GM13976 (cell line): ENCODE measurements at regions not wholly inside any gene's neighbourhood (a gene's known extent, or its start where the extent isn't known, plus 50 kb on each side); places are given as distances from the start of the nearest gene placed in this dataset.

Experiments
- DNase-seq: peaks from one replicate; pipeline ENCODE4 v3.0.0; 2012; ENCODE audit warnings: low spot score
- in situ Hi-C: fragments of 300-500 bp; cut with MboI; formaldehyde crosslinking; loops from one replicate; pipeline ENCODE4 v1.12.0; 2022; ENCODE audit warnings: low sequenced_read_pairs, mixed read lengths, inconsistent platforms; ENCODE audit not compliant: unreplicated experiment
- TF ChIP-seq, protein P1 (sequence below): IDR thresholded peaks from 2 replicates; pipeline ENCODE4 v1.5.1; 2012; ENCODE audit warnings: borderline replicate concordance, mild to moderate bottlenecking; ENCODE audit not compliant: insufficient read depth; ENCODE audit errors: extremely low read depth, missing control alignments, control extremely low read depth

DNA sequence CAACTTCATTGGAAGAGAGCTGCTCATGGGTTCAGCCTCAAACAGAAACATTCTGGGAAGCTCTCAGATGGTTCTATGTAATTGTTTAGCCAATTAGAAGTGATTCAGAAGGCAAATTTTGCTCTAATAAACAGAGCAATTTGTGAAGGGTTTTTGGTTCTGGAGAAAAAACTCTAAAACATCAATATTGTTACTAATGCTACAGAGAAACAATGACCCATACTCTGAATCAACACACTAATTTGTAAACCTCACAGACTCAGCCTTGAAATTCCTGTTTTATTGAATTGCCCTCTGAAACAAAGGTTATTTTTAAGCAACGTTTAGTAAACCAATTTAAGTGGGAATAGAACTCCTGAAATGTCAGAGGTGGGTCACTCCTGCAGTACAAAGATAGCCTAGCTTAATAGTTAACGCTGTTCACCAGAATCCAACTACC is 171.6 kb upstream of the SVIL start:
- in situ Hi-C loops: no loop called here
- DNase-seq: no peak
- TF ChIP-seq, protein P1, sequence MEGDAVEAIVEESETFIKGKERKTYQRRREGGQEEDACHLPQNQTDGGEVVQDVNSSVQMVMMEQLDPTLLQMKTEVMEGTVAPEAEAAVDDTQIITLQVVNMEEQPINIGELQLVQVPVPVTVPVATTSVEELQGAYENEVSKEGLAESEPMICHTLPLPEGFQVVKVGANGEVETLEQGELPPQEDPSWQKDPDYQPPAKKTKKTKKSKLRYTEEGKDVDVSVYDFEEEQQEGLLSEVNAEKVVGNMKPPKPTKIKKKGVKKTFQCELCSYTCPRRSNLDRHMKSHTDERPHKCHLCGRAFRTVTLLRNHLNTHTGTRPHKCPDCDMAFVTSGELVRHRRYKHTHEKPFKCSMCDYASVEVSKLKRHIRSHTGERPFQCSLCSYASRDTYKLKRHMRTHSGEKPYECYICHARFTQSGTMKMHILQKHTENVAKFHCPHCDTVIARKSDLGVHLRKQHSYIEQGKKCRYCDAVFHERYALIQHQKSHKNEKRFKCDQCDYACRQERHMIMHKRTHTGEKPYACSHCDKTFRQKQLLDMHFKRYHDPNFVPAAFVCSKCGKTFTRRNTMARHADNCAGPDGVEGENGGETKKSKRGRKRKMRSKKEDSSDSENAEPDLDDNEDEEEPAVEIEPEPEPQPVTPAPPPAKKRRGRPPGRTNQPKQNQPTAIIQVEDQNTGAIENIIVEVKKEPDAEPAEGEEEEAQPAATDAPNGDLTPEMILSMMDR: no peak

DNA sequence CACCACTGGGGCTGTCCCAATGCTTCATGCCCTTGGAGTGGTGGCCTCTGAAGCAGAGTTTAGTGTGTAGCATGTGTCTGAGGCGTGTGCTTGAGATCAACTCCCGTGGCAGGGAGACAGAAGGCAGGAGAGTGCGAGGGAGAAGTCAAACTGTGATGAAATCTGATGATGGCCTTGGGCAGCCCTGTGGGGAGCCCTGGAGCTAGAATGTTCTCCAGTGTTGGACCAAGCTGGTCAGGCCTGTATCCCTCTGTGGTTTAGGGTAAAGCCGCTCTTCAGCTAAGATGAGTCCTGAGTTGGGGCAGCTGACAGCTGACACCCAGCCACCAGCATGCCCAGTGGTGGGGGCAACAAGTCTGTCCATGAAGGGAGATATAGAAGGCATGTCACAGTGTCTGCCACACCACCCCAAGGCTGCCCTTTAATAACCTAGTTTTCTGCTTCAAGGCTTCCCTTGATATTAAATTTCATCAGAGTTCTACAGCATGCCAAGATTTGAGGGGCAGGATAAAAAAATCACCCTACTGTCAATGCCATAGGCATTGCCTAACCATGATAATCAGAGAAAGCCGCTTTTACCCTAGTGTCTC is 170.5 kb upstream of the SVIL start:
- in situ Hi-C loops: no loop called here
- TF ChIP-seq, protein P1: no peak
- no peak for DNase-seq

DNA sequence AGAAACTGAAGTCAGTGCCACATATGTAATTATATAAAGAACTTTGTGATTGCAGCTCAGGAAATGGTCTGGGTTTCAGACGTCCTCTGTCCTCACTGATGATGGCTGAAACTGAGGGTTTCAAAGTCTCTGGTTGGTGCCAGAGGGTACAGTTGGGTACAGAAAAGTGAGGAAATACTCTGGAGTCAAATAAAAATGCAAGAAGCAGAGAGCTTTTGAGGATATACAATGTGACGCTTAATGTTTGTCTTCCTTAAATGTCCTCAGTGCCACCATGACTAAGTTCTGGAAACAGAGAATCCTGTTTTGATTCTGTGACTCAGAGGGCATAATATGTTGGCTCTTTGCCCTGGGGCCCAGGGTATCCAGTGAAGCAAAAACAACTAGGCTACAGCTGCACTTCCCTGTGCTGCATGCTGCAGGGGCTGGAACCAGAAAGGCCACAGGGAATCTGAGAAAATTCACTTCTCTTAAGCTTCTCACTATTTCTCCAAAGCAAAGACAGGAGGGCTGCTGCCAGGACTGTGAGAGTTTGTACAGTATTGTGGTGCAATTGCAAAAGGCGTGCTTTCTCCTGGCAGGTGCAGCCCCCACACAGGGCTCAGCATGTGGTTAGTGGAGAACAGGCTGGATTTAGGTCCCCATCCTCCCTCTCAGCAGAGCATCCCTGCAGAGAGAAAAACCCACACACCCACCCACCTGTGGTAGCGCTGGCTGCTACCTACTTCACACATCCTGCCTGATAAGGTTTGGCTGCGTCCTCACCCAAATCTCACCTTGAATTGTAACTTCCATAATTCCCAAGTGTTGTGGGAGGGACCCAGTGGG is 169.5 kb upstream of the SVIL start:
- in situ Hi-C loops: no loop called here
- TF ChIP-seq, protein P1: no peak
- DNase-seq: no peak

DNA sequence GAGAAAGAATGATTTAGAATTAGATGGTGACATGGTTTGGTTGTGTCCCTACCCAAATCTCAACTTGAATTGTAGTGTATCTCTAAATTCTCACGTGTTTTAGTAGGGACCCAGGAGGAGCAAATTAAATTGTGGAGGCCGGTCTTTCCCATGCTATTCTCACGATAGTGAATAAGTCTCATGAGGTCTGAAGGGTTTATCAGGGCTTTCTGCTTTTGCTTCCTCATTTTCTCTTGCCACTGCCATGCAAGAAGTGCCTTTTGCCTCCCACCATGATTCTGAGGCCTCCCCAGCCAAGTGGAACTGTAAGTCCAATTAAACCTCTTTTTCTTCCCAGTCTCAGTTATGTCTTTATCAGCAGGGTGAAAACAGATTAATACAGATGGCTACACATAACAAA is 167.4 kb upstream of the SVIL start:
- DNase-seq: no peak
- in situ Hi-C loops: no loop called here
- TF ChIP-seq, protein P1: no peak

DNA sequence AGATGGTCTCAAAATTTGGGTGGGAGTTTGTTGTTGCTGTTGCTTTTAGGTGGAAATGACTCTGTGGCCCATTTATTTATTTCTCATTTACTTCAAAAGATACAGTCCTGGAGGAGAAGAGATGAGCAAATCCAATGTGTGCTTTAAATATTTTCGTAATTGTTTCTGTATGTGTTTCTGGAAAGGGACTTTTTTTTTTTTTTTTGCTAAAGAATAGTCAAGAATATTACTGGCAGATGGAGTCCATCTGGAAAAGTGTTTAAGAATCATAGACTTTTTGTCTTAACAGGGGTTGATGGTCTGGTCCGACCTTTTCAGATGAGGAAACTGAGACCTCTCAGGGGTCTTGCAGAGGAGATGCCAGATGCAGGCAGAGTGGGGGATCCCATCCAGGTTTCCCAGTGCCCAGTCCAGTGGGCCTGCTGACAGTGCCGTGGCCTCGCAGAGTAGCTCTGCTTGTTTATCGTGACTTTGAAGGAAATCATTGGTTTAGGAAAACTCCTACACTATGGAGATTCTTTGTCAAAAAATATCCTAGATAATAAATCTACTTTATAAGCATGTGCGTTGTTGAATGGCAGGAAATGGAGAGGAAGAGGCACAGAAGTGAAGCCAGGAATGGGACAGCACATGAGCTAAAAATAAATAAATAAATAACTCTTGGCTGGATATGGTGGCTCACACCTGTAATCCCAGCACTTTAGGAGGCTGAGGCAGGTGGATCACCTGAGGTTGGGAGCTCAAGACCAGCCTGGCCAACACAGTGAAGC is 164.3 kb upstream of the SVIL start:
- DNase-seq: no peak
- in situ Hi-C loops: no loop called here
- TF ChIP-seq, protein P1: no peak

- TF ChIP-seq, protein P1: no peak
- no peak for DNase-seq
- in situ Hi-C loops: no loop called here
Observed at GRCh38 chr10:29797616-29798015, 162.8 kb upstream of the SVIL start.
